ENCODE measurements at regions not wholly inside any gene's neighbourhood (a gene's known extent, or its start where the extent isn't known, plus 50 kb on each side); places are given as distances from the start of the nearest gene placed in this dataset.

DNA sequence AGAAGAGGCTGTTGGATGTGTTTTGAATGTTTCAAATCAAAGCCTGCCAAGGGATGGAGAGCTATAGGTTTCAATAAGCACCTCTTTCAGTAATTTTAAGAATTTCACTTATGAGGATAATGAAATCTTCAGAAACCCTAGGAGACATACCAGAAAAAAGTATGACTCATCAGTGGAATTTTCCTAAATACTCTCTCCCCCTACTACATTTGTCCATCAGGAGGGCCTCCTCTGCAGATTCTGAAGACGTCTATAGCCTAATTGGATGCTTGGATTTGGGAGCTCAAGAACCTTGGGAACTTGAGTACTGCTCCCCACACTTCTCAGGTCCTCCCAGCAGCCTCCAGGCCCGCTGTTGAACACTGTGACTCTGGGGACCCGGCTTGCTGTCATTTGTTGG, 374.3 kb downstream of the SLC4A3 start:
- peaks cover 0 to 5% (median 4%) of the 10 kb centered on the region in 5 donors for H3K4me1 ChIP-seq (ENCODE audit: control insufficient read depth in 5 of 5, insufficient read depth in 5 of 5, low read length in 5 of 5)
- H3K9me3 ChIP-seq (ENCODE audit: control insufficient read depth in 4 of 4, insufficient read depth in 3 of 4, low read length in 3 of 4) = no peaks in the 10 kb centered on the region
- H3K36me3 ChIP-seq (ENCODE audit: control insufficient read depth in 4 of 4, insufficient read depth in 4 of 4, low read length in 4 of 4) = no peaks in the 10 kb centered on the region
- H3K27me3 ChIP-seq (ENCODE audit: control insufficient read depth in 3 of 3, insufficient read depth in 3 of 3, low read length in 2 of 3) = no peaks in the 10 kb centered on the region
- WGBS, 2 donors = 66 to 72% methylated on average over 3 of the region's 3 CpGs
- DNase-seq (no peak), ATAC-seq (ENCODE audit: insufficient read depth, low FRiP score) (no peak)
- no peak overlapping the region for H3K9ac ChIP-seq (ENCODE audit: insufficient read depth in 1 of 2, low read length in 2 of 2)
- TF ChIP-seq, protein P1, sequence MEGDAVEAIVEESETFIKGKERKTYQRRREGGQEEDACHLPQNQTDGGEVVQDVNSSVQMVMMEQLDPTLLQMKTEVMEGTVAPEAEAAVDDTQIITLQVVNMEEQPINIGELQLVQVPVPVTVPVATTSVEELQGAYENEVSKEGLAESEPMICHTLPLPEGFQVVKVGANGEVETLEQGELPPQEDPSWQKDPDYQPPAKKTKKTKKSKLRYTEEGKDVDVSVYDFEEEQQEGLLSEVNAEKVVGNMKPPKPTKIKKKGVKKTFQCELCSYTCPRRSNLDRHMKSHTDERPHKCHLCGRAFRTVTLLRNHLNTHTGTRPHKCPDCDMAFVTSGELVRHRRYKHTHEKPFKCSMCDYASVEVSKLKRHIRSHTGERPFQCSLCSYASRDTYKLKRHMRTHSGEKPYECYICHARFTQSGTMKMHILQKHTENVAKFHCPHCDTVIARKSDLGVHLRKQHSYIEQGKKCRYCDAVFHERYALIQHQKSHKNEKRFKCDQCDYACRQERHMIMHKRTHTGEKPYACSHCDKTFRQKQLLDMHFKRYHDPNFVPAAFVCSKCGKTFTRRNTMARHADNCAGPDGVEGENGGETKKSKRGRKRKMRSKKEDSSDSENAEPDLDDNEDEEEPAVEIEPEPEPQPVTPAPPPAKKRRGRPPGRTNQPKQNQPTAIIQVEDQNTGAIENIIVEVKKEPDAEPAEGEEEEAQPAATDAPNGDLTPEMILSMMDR (IDR thresholded peaks at IDR 0.05; ENCODE audit: control extremely low read depth, extremely low read depth) = no peak
- no peak overlapping the region for H3K27ac ChIP-seq (ENCODE audit: low read depth in 1 of 2, low read length in 1 of 2)
- H3K4me3 ChIP-seq = no peak overlapping the region

DNA sequence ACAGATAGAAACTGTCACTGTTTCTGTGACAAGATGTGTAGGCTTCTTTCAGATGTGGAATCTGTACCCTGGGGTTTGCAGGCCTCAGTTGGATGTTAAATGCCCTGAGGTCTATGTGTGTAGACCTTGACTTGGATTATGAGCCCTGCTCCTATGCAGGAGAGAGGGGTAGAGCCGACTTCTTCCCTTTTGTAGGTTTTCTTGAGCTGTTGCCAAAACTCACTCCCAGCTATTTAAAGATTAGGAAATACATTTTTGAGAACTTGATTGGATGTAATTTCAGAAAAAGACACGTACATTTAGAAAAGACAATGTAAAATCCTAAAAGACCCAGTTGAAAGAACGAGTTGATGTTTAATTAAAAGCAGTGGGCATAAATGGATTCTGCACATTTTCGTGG, 374.8 kb downstream of the SLC4A3 start:
- Histone ChIP-seq H3K9me3 (ENCODE audit: control insufficient read depth in 4 of 4, insufficient read depth in 3 of 4, low read length in 3 of 4) (no peaks in the 10 kb centered on the region), H3K36me3 (ENCODE audit: control insufficient read depth in 4 of 4, insufficient read depth in 4 of 4, low read length in 4 of 4) (no peaks in the 10 kb centered on the region), H3K9ac (ENCODE audit: insufficient read depth in 1 of 2, low read length in 2 of 2) (no peak overlapping the region), H3K4me3 (no peak overlapping the region), H3K27ac (ENCODE audit: low read depth in 1 of 2, low read length in 1 of 2) (no peak overlapping the region), H3K27me3 (ENCODE audit: control insufficient read depth in 3 of 3, insufficient read depth in 3 of 3, low read length in 2 of 3) (no peaks in the 10 kb centered on the region), H3K4me1 (ENCODE audit: control insufficient read depth in 5 of 5, insufficient read depth in 5 of 5, low read length in 5 of 5) (peaks cover 0 to 5% (median 4%) of the 10 kb centered on the region in 5 donors)
- TF ChIP-seq, protein P1 (IDR thresholded peaks at IDR 0.05; ENCODE audit: control extremely low read depth, extremely low read depth) = no peak
- ATAC-seq (ENCODE audit: insufficient read depth, low FRiP score) = no peak
- peak in 1 of 3 donors; percentile 15 for DNase-seq
- WGBS, 2 donors = 68 to 82% methylated on average over 4 of the region's 4 CpGs

DNA sequence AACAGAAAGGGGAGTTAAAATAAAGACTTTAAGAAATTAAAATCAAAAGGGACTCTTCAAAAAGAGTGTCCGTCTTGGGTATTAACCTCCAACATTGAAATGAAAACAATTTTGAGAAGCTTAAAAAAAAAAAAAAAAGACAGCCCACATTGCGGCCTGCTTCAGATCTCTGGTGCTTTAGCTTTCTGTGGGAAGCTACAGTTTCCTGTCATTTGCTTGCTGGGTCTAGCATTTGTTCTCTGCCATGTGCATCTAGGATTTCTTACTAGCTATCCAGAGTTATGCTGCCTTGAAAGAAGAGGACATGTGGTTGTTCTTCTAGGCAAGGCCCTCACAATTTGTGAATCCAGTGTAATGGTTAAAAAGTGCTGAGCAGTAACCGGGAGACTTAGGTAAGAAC, 375.3 kb downstream of the SLC4A3 start:
- Histone ChIP-seq H3K4me1 (ENCODE audit: control insufficient read depth in 5 of 5, insufficient read depth in 5 of 5, low read length in 5 of 5) (peaks cover 0 to 5% (median 4%) of the 10 kb centered on the region in 5 donors), H3K9ac (ENCODE audit: insufficient read depth in 1 of 2, low read length in 2 of 2) (no peak overlapping the region), H3K36me3 (ENCODE audit: control insufficient read depth in 4 of 4, insufficient read depth in 4 of 4, low read length in 4 of 4) (no peaks in the 10 kb centered on the region), H3K4me3 (no peak overlapping the region), H3K27me3 (ENCODE audit: control insufficient read depth in 3 of 3, insufficient read depth in 3 of 3, low read length in 2 of 3) (no peaks in the 10 kb centered on the region), H3K9me3 (ENCODE audit: control insufficient read depth in 4 of 4, insufficient read depth in 3 of 4, low read length in 3 of 4) (no peaks in the 10 kb centered on the region), H3K27ac (ENCODE audit: low read depth in 1 of 2, low read length in 1 of 2) (no peak overlapping the region)
- DNase-seq (no peak), ATAC-seq (ENCODE audit: insufficient read depth, low FRiP score) (no peak)
- 89 to 94% methylated on average over 3 of the region's 3 CpGs for WGBS, 2 donors
- TF ChIP-seq, protein P1 (IDR thresholded peaks at IDR 0.05; ENCODE audit: control extremely low read depth, extremely low read depth) = no peak

DNA sequence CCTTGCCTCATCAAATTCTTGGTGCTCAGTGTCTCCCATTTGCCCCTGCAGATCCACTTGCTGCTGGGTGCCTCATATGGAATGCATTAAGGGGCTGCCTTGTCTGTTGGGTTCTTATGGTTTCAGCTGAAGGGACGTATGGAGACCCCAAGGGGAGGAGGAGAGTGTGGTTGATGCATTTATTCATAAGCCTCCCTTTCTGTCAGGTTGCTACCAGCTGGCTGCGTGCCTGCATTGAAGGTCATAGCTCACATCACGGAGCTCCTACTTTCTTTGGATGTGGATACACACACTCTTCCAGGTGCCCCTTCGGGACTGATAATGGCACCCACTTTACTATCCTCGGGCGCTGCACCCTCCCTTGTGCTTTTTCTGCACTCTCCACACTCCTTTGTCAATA, 377.9 kb downstream of the SLC4A3 start:
- peaks cover 0 to 2% (median 0%) of the 10 kb centered on the region in 4 donors for H3K9me3 ChIP-seq (ENCODE audit: control insufficient read depth in 4 of 4, insufficient read depth in 3 of 4, low read length in 3 of 4)
- no peak overlapping the region for H3K4me3 ChIP-seq
- TF ChIP-seq, protein P1 (IDR thresholded peaks at IDR 0.05; ENCODE audit: control extremely low read depth, extremely low read depth) = no peak
- H3K27ac ChIP-seq (ENCODE audit: low read depth in 1 of 2, low read length in 1 of 2) = no peak overlapping the region
- no peak for DNase-seq
- no peaks in the 10 kb centered on the region for H3K27me3 ChIP-seq (ENCODE audit: control insufficient read depth in 3 of 3, insufficient read depth in 3 of 3, low read length in 2 of 3)
- H3K4me1 ChIP-seq (ENCODE audit: control insufficient read depth in 5 of 5, insufficient read depth in 5 of 5, low read length in 5 of 5) = peaks cover 0 to 5% (median 4%) of the 10 kb centered on the region in 5 donors
- no peaks in the 10 kb centered on the region for H3K36me3 ChIP-seq (ENCODE audit: control insufficient read depth in 4 of 4, insufficient read depth in 4 of 4, low read length in 4 of 4)
- H3K9ac ChIP-seq (ENCODE audit: insufficient read depth in 1 of 2, low read length in 2 of 2) = no peak overlapping the region
- no peak for ATAC-seq (ENCODE audit: insufficient read depth, low FRiP score)
- WGBS, 2 donors = 83 to 95% methylated on average over 6 of the region's 6 CpGs

All from lung (tissue), 11 donors.